ENCODE measurements at regions not wholly inside any gene's neighbourhood (a gene's known extent, or its start where the extent isn't known, plus 50 kb on each side); places are given as distances from the start of the nearest gene placed in this dataset.

DNA sequence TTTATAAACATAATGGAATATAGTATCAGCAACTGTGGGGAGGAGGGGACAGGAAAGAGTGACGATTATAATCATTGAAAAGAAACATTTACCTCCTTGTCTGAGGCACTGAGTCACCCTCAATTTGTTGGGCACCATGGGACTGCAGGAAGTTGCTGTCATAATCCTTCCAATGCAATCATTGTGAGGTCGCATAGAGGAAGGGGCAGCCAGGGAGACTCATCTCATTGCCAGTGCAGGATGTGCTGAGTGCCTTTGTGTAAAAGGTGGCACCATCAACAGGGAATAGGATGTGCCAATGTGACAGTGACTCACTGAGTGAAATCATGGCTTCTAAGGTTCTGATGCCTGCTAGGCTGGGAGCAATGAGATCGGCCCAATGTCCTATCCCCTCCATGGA is 300.4 kb upstream of the ADAMTS9 start:
- Histone ChIP-seq H3K9me3 (ENCODE audit: control insufficient read depth, insufficient read depth, low read length) (0 out of 2 replicates have a peak, but pooled peaks cover 3% of the 10 kb centered on the region), H3K36me3 (ENCODE audit: insufficient read depth, low read length) (no peaks in the 10 kb centered on the region), H3K9ac (ENCODE audit: low read depth, low read length) (no peak overlapping the region), H3K4me1 (ENCODE audit: insufficient read depth, low read length) (peaks cover 9% of the 10 kb centered on the region)

DNA sequence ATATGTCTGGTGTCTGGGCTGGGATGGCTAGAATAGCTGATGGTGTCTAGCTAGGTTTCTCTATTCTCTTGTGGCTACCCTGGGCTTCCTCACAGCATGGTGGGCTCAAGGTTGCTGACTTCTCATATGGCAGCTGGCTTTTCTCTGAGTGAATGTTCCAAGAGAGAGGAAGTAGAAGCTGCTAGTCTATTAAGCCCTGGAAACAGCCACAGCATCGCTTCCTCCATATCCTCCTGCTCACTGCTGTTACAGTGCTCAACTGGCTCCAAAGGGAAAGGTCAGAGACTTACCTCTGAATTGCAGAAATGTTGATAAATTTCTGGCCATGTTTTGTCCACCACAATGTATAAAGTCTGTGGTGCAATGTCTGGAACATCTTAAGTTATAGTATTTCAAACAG is 299.9 kb upstream of the ADAMTS9 start:
- Histone ChIP-seq H3K9me3 (ENCODE audit: control insufficient read depth, insufficient read depth, low read length) (0 out of 2 replicates have a peak, but pooled peaks cover 3% of the 10 kb centered on the region), H3K36me3 (ENCODE audit: insufficient read depth, low read length) (no peaks in the 10 kb centered on the region), H3K9ac (ENCODE audit: low read depth, low read length) (no peak overlapping the region), H3K4me1 (ENCODE audit: insufficient read depth, low read length) (peaks cover 5% of the 10 kb centered on the region)

DNA sequence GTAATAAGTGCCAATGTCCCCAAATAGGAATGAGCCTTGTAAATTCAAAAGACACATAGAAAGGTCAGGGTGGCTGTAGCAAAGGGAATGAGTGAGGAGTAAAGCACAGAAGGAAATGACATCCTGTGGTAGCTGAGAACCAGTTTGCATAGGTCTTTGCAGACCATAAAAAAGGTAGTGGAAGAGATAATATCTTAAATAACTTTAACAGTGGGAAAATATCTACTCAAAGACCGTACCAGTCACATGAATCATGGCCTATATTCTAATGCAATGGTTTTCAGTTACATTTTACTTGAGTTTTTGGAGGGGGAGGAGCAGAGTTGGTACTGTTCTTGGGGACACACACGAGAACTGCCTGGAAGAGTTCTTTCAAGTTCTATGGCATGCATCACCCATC is 297.3 kb upstream of the ADAMTS9 start:
- H3K4me1 ChIP-seq (ENCODE audit: insufficient read depth, low read length): no peaks in the 10 kb centered on the region
- no peak overlapping the region for H3K9ac ChIP-seq (ENCODE audit: low read depth, low read length)

DNA sequence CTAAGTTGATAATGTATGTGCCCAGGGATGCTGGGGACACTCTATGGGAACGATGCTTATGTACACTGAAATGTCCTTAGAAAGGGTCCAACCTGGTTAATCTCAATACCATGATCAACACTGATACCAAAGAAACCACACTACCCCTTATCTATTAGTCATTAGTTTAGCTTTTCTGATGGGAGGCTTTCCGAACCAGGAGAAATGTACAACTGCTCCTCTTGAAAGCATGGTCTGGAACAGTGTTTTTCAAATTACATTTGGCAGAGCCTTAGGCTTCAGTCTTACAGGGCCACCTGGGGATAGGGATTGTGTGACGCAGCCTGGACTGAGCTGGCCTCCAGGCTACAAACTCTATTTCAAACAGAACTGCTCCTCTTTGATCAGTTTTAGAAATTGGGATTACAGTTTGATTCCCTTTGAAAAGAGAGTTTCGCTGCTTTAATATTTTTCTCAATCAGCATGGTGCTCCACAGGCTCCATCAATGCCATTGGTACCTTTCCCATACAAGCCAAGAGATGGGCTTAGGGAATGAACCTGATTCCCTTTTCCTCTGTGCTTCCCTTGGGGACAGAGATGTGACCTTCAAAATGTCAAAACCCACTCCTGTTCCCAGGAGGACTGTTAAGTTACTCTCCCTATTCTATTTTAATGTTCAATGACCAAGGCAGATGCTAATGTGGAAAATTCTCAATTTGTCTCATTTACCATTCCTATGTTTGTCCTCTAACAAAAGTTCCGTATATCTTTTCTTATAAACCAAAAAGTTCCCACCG is 296.0 kb upstream of the ADAMTS9 start:
- H3K9me3 ChIP-seq (ENCODE audit: control insufficient read depth, insufficient read depth, low read length): 0 out of 2 replicates have a peak, but pooled peaks cover under 1% of the 10 kb centered on the region
- no peak overlapping the region for H3K9ac ChIP-seq (ENCODE audit: low read depth, low read length)
- no peaks in the 10 kb centered on the region for H3K4me1 ChIP-seq (ENCODE audit: insufficient read depth, low read length)
- no peaks in the 10 kb centered on the region for H3K36me3 ChIP-seq (ENCODE audit: insufficient read depth, low read length)

More for the DNA sequence above, 297.3 kb upstream of the ADAMTS9 start:
- H3K36me3 ChIP-seq (ENCODE audit: insufficient read depth, low read length): no peaks in the 10 kb centered on the region
- 0 out of 2 replicates have a peak, but pooled peaks cover 3% of the 10 kb centered on the region for H3K9me3 ChIP-seq (ENCODE audit: control insufficient read depth, insufficient read depth, low read length)

DNA sequence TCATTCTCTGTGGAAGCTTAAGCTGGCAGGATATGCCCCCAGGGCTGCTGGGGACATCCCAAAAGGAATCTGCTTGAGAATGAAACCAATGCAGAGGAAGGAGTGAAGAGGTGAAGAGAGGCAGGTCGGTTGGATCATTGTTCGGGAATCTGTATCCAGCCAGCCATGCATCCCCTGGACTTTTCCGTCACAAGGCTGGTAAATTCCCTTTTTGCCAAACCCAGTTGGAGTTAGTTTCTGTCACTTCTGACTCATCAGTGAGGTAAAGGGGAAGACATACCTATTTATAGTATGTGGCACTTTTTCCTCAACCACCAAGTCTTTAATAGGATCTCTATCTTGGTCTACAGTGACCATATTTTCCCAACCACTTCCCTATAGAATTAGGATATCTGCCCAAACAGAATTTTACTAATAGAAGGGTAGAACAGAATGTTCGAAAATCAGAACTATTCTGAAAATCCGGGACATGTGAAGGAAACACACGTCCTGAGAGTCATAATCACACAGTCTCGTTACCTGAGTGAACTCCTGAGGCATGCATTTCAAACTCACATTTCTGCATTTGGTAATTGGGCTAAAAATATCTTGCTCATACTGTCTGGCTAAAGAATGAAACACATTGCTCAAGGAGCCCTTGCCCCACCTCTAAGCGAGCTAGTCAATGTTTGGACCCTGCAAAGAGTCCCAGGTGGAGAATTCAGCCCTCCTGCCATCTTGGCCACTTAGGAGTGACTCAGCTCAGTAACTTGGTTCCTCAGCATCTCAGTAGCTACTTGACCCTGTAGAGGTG is 289.7 kb upstream of the ADAMTS9 start:
- no peaks in the 10 kb centered on the region for H3K9me3 ChIP-seq (ENCODE audit: control insufficient read depth, insufficient read depth, low read length)
- no peak overlapping the region for H3K9ac ChIP-seq (ENCODE audit: low read depth, low read length)
- peaks cover 15% of the 10 kb centered on the region; the same call in 1 of the 2 replicates for H3K4me1 ChIP-seq (ENCODE audit: insufficient read depth, low read length)
- no peaks in the 10 kb centered on the region for H3K36me3 ChIP-seq (ENCODE audit: insufficient read depth, low read length)

DNA sequence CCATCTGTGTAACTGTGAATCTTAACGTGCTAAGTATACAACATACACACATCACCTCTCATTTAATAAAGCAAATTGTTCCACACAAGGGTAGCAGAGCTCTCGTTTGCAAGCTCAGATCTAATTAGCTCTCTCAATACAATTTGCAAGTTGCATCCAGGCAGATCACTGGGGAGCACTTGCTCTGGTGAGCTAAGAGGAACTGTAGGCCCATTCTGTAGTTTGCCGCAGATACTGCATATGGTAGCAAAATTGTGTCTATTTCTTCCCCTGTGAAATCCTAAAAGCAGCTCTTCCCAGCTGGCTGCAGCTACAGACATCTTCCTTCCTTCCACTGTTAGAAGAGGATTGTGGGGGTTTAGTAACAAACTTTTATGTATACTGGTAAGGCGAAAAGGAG is 288.7 kb upstream of the ADAMTS9 start:
- no peaks in the 10 kb centered on the region for H3K36me3 ChIP-seq (ENCODE audit: insufficient read depth, low read length)
- peaks cover 15% of the 10 kb centered on the region; the same call in 1 of the 2 replicates for H3K4me1 ChIP-seq (ENCODE audit: insufficient read depth, low read length)
- H3K9me3 ChIP-seq (ENCODE audit: control insufficient read depth, insufficient read depth, low read length): no peaks in the 10 kb centered on the region
- H3K9ac ChIP-seq (ENCODE audit: low read depth, low read length): no peak overlapping the region

DNA sequence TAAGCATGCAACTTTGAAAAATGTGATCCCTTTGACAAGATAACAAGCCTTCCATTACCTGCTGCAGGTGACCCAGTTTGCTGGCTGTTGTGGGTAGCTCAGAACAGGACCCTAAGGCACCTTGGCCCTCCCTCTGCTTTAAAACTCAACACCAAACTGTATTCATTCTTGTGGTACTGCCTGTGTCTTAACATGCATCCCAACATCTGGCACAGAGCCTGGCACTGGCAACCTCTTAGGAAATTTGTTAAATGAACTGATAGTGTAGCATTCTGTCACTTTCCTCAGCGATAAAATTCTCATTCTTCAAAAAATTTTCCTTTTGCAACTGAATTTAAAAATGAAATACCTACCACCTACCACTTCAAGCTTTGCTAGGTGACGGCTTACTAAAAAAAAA is 287.3 kb upstream of the ADAMTS9 start:
- Histone ChIP-seq H3K9ac (ENCODE audit: low read depth, low read length) (no peak overlapping the region), H3K36me3 (ENCODE audit: insufficient read depth, low read length) (no peaks in the 10 kb centered on the region), H3K9me3 (ENCODE audit: control insufficient read depth, insufficient read depth, low read length) (no peaks in the 10 kb centered on the region), H3K4me1 (ENCODE audit: insufficient read depth, low read length) (peaks cover 15% of the 10 kb centered on the region; the same call in 1 of the 2 replicates)

DNA sequence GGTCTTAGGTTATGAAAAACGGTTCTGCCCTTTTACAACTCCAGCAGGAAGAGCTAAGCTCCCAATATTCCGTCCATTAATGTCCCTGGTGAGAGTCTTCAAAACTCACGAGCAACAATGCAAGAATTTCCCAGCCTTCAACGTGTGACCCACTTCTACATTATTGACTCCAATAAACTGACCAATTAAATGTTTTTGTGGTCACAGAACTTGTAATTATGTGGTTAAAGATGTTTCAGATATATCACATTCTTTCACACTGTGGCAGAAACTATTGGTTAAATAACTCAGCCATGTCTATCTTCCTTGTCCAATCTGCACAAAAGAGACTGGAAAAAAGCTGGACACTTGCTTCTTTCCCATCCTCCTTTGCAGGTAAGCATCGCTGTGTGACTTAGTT is 286.6 kb upstream of the ADAMTS9 start:
- Histone ChIP-seq H3K9me3 (ENCODE audit: control insufficient read depth, insufficient read depth, low read length) (no peaks in the 10 kb centered on the region), H3K9ac (ENCODE audit: low read depth, low read length) (no peak overlapping the region), H3K4me1 (ENCODE audit: insufficient read depth, low read length) (peaks cover 15% of the 10 kb centered on the region; the same call in 1 of the 2 replicates), H3K36me3 (ENCODE audit: insufficient read depth, low read length) (no peaks in the 10 kb centered on the region)

DNA sequence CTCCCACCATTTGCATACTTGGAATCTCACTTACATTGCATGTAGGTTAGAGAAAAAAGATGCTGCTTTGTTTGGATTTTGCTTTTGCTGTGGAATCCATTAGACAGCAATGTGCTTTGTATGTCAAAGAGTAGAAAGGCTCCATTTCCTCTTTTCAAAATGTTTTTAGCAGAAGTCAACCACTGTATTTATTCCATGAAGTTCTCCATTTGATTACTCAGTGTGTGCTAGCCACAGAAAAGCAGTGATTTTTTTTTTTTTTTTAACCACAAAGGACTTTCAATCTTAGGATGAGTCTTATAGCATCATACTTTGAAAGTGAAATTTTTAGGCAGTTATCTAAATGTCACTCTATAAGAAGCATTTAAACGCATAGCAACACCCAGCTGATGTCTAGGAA is 285.0 kb upstream of the ADAMTS9 start:
- Histone ChIP-seq H3K36me3 (ENCODE audit: insufficient read depth, low read length) (no peaks in the 10 kb centered on the region), H3K9me3 (ENCODE audit: control insufficient read depth, insufficient read depth, low read length) (no peaks in the 10 kb centered on the region), H3K9ac (ENCODE audit: low read depth, low read length) (no peak overlapping the region), H3K4me1 (ENCODE audit: insufficient read depth, low read length) (peaks cover 15% of the 10 kb centered on the region; the same call in 1 of the 2 replicates)

DNA sequence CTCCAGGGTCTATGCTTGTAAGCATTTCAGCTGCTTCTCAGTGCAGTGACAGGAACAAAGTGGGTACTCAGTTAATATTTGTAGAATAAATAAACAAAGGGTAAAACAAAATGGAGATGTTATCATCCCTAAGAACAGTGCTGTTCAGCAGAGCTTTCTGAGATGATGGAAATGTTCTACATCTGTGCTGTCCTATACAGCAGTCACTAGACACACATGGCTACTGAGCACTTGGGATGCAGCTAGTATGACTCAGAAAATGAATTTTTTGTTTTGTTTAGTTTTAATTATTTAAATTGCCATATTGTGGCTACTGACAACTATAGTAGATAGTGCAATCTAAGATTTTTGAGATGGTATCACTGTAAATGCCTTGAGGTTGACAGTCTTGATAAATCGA is 283.8 kb upstream of the ADAMTS9 start:
- H3K36me3 ChIP-seq (ENCODE audit: insufficient read depth, low read length): no peaks in the 10 kb centered on the region
- H3K4me1 ChIP-seq (ENCODE audit: insufficient read depth, low read length): 0 out of 2 replicates have a peak, but pooled peaks cover 3% of the 10 kb centered on the region
- no peak overlapping the region for H3K9ac ChIP-seq (ENCODE audit: low read depth, low read length)
- no peaks in the 10 kb centered on the region for H3K9me3 ChIP-seq (ENCODE audit: control insufficient read depth, insufficient read depth, low read length)

DNA sequence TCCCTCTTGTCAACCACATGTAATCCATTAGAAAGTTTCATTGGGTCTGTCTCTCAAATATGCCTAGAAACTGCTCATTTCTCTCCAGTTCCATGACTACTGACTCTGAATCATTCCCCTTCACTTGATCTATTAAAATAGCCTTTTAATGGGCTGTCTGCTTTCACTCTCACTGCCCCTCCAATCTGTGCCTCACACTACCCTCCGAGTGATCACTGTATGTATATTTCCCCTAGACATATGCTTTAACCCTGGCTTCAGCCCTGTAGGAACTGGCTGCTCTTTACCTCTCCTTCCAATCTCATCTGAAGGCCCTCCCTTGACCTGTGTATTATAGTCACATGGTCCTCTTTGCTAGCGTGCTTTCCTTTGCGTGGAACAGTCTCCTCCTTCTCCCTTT is 282.8 kb upstream of the ADAMTS9 start:
- H3K36me3 ChIP-seq (ENCODE audit: insufficient read depth, low read length): no peaks in the 10 kb centered on the region
- H3K4me1 ChIP-seq (ENCODE audit: insufficient read depth, low read length): no peaks in the 10 kb centered on the region
- H3K9me3 ChIP-seq (ENCODE audit: control insufficient read depth, insufficient read depth, low read length): no peaks in the 10 kb centered on the region
- no peak overlapping the region for H3K9ac ChIP-seq (ENCODE audit: low read depth, low read length)

DNA sequence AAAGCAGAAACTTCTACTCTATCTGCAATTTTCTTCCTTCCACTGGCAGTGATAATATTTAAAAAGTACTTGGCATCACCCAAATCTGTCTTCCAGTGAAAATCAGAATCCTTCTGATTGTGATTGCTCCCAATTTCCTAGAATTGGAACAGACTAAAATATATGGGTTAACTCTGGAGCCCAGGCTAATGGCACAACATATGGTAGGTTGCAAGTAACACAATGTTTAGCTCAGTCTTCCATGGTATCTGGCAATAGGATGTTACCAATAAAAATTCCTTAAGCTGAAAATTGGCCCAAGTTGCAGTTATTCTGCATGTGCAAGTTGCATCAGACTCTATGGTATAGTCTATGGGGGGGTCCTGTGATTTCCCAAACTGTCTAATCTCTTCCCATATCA is 273.5 kb upstream of the ADAMTS9 start:
- Histone ChIP-seq H3K9me3 (ENCODE audit: control insufficient read depth, insufficient read depth, low read length) (no peaks in the 10 kb centered on the region), H3K9ac (ENCODE audit: low read depth, low read length) (no peak overlapping the region), H3K4me1 (ENCODE audit: insufficient read depth, low read length) (no peaks in the 10 kb centered on the region), H3K36me3 (ENCODE audit: insufficient read depth, low read length) (no peaks in the 10 kb centered on the region)

DNA sequence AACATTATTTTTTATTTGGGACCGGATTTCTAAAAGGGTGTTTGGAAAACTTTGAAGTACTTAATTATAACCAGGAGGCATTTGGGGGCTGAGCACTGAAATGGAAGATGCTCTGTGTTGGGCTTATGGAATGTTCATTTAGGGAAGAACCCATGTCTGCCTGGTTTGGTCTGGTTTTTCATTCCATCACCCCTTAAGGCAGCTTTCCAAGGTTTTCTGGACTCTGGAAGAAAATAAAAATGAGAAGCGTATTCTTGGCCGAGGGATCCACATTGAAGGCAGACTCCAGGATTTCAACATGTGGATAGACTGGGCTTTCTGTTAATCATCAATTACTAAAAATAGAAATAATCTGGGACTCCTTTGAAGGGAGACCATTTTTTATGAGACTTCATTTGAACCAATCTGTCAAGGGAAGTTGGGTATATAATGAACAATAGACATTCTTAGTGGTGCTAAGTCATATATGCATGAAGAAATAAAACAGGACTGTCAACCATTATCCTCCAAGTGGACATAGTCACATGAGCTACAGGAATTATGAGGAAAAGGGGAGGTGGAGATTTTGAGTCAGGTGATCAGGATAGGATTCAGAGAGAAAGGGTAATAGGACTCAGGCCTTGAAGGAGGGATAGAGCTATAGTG is 270.5 kb upstream of the ADAMTS9 start:
- Histone ChIP-seq H3K36me3 (ENCODE audit: insufficient read depth, low read length) (no peaks in the 10 kb centered on the region), H3K9me3 (ENCODE audit: control insufficient read depth, insufficient read depth, low read length) (no peaks in the 10 kb centered on the region), H3K4me1 (ENCODE audit: insufficient read depth, low read length) (no peaks in the 10 kb centered on the region), H3K9ac (ENCODE audit: low read depth, low read length) (no peak overlapping the region)

DNA sequence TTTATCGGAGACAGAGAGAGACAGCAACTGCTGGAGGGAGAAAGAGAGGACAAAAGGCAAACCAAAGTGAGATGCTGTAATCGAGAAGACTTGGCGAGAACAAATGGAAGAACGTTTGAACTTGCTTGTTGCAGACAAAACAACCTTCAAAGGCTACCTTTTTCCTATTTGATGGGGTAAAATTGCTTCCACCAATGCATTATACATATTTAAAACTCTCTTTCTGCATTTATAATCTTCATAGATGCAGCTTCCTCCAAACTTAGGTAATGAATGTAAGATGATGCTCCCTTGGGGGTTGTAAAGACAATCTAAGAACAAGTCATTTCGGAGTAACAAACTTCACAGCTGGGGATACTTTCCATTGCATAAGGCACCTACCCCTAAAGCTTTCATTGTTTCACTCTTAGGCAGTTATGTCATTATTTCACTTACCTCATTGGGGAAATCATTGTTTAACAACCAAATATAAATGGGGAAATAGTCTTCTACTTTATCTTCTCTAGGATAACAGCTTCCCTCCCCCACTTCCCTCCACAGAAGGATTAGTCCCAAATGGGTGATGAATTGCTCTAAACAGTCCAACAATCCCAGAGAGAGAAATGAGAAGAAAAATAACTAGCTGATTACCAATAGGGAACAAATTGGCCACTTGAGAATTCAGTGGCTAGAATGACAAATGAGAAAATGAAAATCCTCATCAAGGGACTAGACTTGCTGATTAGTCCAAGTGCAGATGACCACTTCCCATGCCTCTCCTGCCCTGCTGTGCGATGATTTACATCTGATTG is 269.8 kb upstream of the ADAMTS9 start:
- no peaks in the 10 kb centered on the region for H3K4me1 ChIP-seq (ENCODE audit: insufficient read depth, low read length)
- no peak overlapping the region for H3K9ac ChIP-seq (ENCODE audit: low read depth, low read length)
- no peaks in the 10 kb centered on the region for H3K36me3 ChIP-seq (ENCODE audit: insufficient read depth, low read length)
- H3K9me3 ChIP-seq (ENCODE audit: control insufficient read depth, insufficient read depth, low read length): no peaks in the 10 kb centered on the region
